RWPE1 (cell line): ENCODE measurements at regions not wholly inside any gene's neighbourhood (a gene's known extent, or its start where the extent isn't known, plus 50 kb on each side); places are given as distances from the start of the nearest gene placed in this dataset.
"Not testable (repeated sequence)": the region's sequence is repeated elsewhere in the genome, so short reads cannot be mapped to it uniquely, and the experiment has no call there.

ENCODE experiments used
- CTCF ChIA-PET: fragments of 350-600 bp; sonication (Branson Sonifier 250); formaldehyde crosslinking; extraction: SDS; loops from one replicate; lab custom pipeline; 2021; lab: Yijun Ruan, JAX
- POLR2A ChIA-PET: fragments of 400-600 bp; formaldehyde crosslinking; extraction: SDS; loops from one replicate; lab custom pipeline; 2020; ENCODE audit warnings: antibody characterized with exemption; ENCODE audit not compliant: low non-redundant PET; lab: Yijun Ruan, JAX
- DNase-seq: peaks from one replicate; pipeline ENCODE4 v3.0.0; 2012; ENCODE audit warnings: low spot score
- H3K27ac ChIP-seq: fragments of 450-650 bp; 2 replicates; pipeline ENCODE4 v1.5.1; 2017
- CTCF ChIP-seq: fragments of 450-650 bp; conservative IDR thresholded peaks from 2 replicates; pipeline ENCODE4 v1.5.1; 2017; ENCODE audit warnings: low read depth, mild to moderate bottlenecking

DNA sequence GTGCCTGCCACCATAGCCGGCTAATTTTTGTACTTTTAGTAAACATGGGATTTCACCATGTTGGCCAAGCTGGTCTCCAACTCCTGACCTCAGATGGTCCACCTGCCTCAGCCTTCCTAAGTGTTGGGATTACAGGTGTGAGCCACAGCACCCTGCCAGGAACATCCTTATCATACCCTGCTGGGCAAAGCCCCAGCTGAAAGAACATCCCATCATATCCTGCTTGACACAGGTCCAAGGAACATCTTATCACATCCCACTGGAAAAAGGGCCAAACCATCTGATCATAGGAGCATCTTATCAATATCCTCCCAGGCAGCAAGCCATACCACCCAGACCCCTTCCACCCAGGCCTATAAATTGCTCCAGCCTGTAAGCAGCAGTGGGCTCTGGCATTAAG is 1109.2 kb upstream of the CDH8 start:
- no peak for DNase-seq
- no peak overlapping the region for H3K27ac ChIP-seq
- ChIA-PET CTCF (no interaction called here), POLR2A (no interaction called here)
- TF ChIP-seq CTCF = no peak

- POLR2A ChIA-PET = no interaction called here
- CTCF ChIA-PET = no interaction called here
- H3K27ac ChIP-seq = no peak overlapping the region
- TF ChIP-seq CTCF = no peak
- no peak for DNase-seq
Observed at GRCh38 chr16:63135069-63135468, 1098.8 kb upstream of the CDH8 start.

GRCh38 chr16:63131503-63131902 is 1095.3 kb upstream of the CDH8 start:
- no peak overlapping the region for H3K27ac ChIP-seq
- CTCF ChIA-PET = interaction anchor here (0.6 kb wide), 1 partner anchor 51 kb away, joined by 4 read pairs; no protein-coding TSS in a partner anchor
- POLR2A ChIA-PET = no interaction called here
- no peak for TF ChIP-seq CTCF
- no peak for DNase-seq

GRCh38 chr16:63130942-63131341 is 1094.7 kb upstream of the CDH8 start:
- CTCF ChIA-PET = no interaction called here
- POLR2A ChIA-PET = no interaction called here
- no peak overlapping the region for H3K27ac ChIP-seq
- TF ChIP-seq CTCF = no peak
- DNase-seq = no peak

DNA sequence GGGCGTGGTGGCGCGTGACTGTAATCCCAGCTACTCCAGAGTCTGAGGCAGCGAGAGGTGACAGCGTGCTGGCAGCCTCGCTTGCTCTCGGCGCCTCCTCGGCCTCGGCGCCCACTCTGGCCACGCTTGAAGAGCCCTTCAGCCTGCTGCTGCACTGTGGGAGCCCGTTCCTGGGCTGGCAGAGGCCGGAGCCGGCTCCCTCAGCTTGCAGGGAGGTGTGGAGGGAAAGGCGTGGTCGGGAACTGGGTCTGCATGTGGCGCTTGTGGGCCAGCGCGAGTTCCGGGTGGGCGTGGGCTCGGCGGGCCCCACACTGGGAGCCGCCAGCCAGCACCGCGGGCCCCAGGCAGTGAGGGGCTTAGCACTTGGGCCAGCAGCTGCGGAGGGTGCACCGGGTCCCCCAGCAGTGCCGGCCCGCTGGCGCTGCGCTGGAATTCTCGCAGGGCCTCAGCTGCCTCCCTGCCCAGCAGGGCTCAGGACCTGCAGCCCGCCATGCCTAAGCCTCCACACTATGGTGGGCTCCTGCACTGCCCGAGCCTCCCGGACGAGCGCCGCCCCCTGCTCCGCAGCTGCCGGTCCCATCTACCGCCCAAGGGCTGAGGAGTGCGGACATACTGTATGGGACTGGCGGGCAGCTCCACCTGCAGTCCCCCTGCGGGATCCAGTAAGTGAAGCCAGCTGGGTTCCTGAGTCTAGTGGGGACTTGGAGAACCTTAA is 1093.3 kb upstream of the CDH8 start:
- ChIA-PET CTCF (no interaction called here), POLR2A (no interaction called here)
- no peak overlapping the region for H3K27ac ChIP-seq
- TF ChIP-seq CTCF = no peak
- DNase-seq = no peak

DNA sequence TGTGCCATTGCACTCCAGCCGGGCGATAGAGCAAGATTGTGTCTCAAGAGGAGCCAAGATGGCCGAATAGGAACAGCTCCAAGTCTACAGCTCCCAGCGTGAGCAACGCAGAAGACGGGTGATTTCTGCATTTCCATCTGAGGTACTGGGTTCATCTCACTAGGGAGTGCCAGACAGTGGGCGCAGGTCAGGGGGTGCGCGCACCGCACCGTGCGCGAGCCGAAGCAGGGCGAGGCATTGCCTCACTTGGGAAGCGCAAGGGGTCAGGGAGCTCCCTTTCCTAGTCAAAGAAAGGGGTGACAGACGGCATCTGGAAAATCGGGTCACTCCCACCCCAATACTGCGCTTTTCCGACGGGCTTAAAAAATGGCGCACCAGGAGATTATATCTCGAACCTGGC is 1083.7 kb upstream of the CDH8 start:
- CTCF ChIA-PET, POLR2A ChIA-PET, H3K27ac ChIP-seq, DNase-seq: not testable (repeated sequence)

DNA sequence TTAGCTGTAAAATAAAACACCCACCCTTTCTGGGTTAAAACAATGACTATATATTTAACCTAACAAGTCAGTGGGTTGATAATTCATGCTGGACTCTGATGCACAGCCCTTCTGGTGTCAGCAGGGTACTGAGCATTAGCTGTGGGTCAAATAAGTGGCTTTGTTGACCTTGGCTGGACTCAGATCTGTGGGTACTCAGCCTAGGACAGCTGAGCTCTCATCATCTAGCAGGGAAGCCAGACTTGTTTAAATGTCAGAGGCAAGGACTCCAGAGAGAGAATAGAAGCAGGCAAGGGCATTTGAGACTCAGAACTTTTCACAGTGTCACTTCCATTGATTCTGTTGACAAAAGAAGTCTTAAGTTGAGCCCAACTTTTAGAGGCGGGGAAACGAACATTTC is 1063.8 kb upstream of the CDH8 start:
- ChIA-PET POLR2A (no interaction called here), CTCF (interaction anchor here (0.6 kb wide), 1 partner anchor 147 kb away, joined by 3 read pairs; no protein-coding TSS in a partner anchor)
- TF ChIP-seq CTCF = no peak
- DNase-seq = no peak
- H3K27ac ChIP-seq = no peak overlapping the region
